ENCODE measurements at regions not wholly inside any gene's neighbourhood (a gene's known extent, or its start where the extent isn't known, plus 50 kb on each side); places are given as distances from the start of the nearest gene placed in this dataset.

GRCh38 chr1:245041058-245041698 lies 113.6 kb upstream of the KIF26B start:
- TF ChIP-seq ZFX (IDR thresholded peaks at IDR 0.05) = no peak
- TF ChIP-seq CTCF (conservative IDR thresholded peaks at IDR 0.05) = no peak
- no peak overlapping the region for H3K27ac ChIP-seq

GRCh38 chr1:245039196-245039595 lies 115.6 kb upstream of the KIF26B start:
- TF ChIP-seq ZFX (IDR thresholded peaks at IDR 0.05) = no peak
- no peak for TF ChIP-seq CTCF (conservative IDR thresholded peaks at IDR 0.05)
- no peak overlapping the region for H3K27ac ChIP-seq

- TF ChIP-seq CTCF (conservative IDR thresholded peaks at IDR 0.05) (no peak), ZFX (IDR thresholded peaks at IDR 0.05) (no peak)
- no peak overlapping the region for H3K27ac ChIP-seq
Measured at GRCh38 chr1:245036102-245036501, 118.7 kb upstream of the KIF26B start.

GRCh38 chr1:245031041-245031440 lies 123.7 kb upstream of the KIF26B start:
- TF ChIP-seq CTCF (conservative IDR thresholded peaks at IDR 0.05) (no peak), ZFX (IDR thresholded peaks at IDR 0.05) (no peak)
- no peak overlapping the region for H3K27ac ChIP-seq

DNA sequence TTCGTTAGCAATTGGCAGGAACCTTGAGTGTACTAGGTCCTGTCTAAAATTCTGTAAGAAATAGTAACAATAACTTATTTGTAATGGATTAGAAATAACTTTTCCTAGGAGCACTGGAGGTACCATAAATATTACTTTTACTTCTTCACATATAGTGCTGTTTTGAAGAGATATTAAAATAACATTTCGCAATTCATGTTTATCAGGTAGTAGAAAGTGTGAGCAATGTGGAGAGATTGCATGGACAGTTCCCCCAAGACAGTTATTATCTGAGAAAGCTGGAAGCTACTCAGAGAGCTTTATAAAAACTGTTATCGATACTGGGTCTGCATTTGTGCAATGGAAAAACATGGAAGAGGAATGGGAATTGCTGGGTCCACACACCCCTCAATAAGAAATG lies 128.5 kb upstream of the KIF26B start:
- TF ChIP-seq ZFX (IDR thresholded peaks at IDR 0.05) = no peak
- TF ChIP-seq CTCF (conservative IDR thresholded peaks at IDR 0.05) = no peak

GRCh38 chr1:245025525-245025924 lies 129.3 kb upstream of the KIF26B start:
- TF ChIP-seq ZFX (IDR thresholded peaks at IDR 0.05) (no peak), CTCF (conservative IDR thresholded peaks at IDR 0.05) (no peak)
- no peak overlapping the region for H3K27ac ChIP-seq

More for the DNA sequence above, 128.5 kb upstream of the KIF26B start:
- H3K27ac ChIP-seq = no peak overlapping the region

DNA sequence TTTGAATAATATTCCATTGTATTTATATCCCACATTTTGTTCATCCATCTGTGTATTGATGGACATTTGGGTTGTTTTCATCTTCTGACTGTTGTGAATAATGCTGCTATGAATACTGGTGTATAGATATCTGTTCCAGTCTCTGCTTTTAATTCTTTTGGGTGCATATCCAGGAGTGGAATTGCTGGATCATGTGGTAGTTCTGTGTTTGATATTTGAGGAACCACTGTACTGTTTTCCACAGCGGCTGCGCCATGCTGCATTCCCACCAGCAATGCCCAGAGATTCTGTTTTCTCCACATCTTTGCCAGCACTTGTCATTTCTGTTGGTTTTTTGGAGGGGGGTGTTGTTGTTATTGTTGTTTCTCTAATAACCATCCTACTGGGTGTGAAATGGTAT lies 131.6 kb upstream of the KIF26B start:
- TF ChIP-seq ZFX (IDR thresholded peaks at IDR 0.05) (no peak), CTCF (conservative IDR thresholded peaks at IDR 0.05) (no peak)
- H3K27ac ChIP-seq = no peak overlapping the region

All from C4-2B (cell line).